Naive thymus-derived CD8-positive, alpha-beta T cell (primary cell): ENCODE measurements at regions not wholly inside any gene's neighbourhood (a gene's known extent, or its start where the extent isn't known, plus 50 kb on each side); places are given as distances from the start of the nearest gene placed in this dataset.

Experiments used
- ATAC-seq, 2 donors: fragments of 150-1000 bp; cut with Tn5 transposase in 1 of 2; sonication (Bioruptor Pico), chemical (Tn5 transposase) in 1 of 2; 1 replicate in 1 of 2; 2 replicates in 1 of 2; pipeline ENCODE4 v1.10.0; 2021; ENCODE audit warnings: mild to moderate bottlenecking in 2 of 2, moderate library complexity in 2 of 2
- POLR2A ChIA-PET: fragments of 350-600 bp; sonication (Branson Sonifier 250); formaldehyde crosslinking; loops from one replicate; lab custom pipeline; 2021; ENCODE audit warnings: antibody characterized with exemption; lab: Charles Lee
- DNase-seq, 10 donors: peaks; one replicate each; pipeline versions ENCODE4 v3.0.0 to v3.0.0-alpha.2; 2020 to 2022
- H3K27ac Mint-ChIP-seq, 10 donors: one replicate each; pipeline ENCODE4 v1.8.0; 2020 to 2022; ENCODE audit warnings: mild to moderate bottlenecking in 10 of 10, mixed read lengths in 10 of 10, moderate library complexity in 4 of 10, inconsistent platforms in 1 of 10
- H3K27me3 Mint-ChIP-seq, 5 donors: one replicate each; pipeline ENCODE4 v1.8.0; 2021 to 2022; ENCODE audit warnings: mixed read lengths in 5 of 5
- H3K36me3 Mint-ChIP-seq, 3 donors: one replicate each; pipeline ENCODE4 v1.8.0; 2020 to 2022; ENCODE audit warnings: mixed read lengths in 3 of 3, mild to moderate bottlenecking in 2 of 3, inconsistent platforms in 1 of 3
- H3K4me1 Mint-ChIP-seq, 4 donors: one replicate each; pipeline ENCODE4 v1.8.0; 2021 to 2022; ENCODE audit warnings: mixed read lengths in 4 of 4
- H3K4me3 Mint-ChIP-seq, 10 donors: one replicate each; pipeline ENCODE4 v1.8.0; 2020 to 2022; ENCODE audit warnings: mild to moderate bottlenecking in 10 of 10, mixed read lengths in 10 of 10, moderate library complexity in 6 of 10, inconsistent platforms in 1 of 10
- H3K9me3 Mint-ChIP-seq, 9 donors: one replicate each; pipeline ENCODE4 v1.8.0; 2020 to 2022; ENCODE audit warnings: mixed read lengths in 9 of 9, mild to moderate bottlenecking in 3 of 9, inconsistent platforms in 1 of 9, moderate library complexity in 1 of 9

DNA sequence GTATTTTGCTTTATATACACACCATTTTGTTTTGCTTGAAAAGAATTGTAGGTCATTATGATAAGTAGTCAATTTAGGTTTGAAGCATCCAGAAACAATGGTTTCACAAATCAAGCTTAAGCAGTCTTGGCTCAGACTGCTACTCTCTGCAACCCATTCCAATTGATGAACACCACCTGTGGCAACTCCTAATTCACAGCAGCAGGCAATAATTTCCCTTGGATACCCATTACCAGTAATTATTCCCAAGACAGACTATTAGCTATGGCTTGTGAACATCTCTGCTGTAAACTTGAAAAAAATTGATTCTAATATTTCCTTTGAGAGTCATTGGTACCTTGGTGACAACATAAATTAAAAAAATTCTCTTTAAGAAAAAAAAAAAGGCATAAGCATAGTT is 299.3 kb upstream of the SLITRK6 start:
- no peaks in the 10 kb centered on the region for H3K4me1 Mint-ChIP-seq
- H3K27me3 Mint-ChIP-seq, result no peaks in the 10 kb centered on the region
- POLR2A ChIA-PET, result no interaction called here
- no peak overlapping the region for H3K27ac Mint-ChIP-seq
- H3K9me3 Mint-ChIP-seq, result peaks cover 0 to 17% (median 7%) of the 10 kb centered on the region in 9 donors
- H3K36me3 Mint-ChIP-seq, result no peaks in the 10 kb centered on the region
- no peak overlapping the region for H3K4me3 Mint-ChIP-seq
- ATAC-seq, result no peak
- no peak for DNase-seq

DNA sequence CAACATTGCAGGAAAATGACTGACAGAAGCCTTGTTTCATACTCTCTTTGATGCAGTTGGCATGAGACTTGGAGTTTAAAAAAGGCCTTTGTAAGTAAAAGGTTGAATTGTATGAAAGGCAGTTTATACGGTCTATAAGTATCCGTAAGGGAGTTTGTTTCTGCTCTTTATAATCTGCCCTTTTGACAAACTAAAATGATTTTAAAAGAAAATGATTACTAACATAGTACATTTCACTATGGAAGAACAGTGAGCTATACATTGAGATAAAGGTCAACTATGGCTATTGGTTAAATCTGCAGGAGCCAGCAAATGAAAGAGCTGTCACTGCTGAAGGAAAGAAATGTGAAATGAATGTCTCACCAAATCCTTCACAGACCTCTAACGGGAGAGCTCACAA is 296.1 kb upstream of the SLITRK6 start:
- POLR2A ChIA-PET, result interaction anchor here (0.6 kb wide), 1 partner anchor 1186 kb away, joined by 3 read pairs; no protein-coding TSS in a partner anchor
- DNase-seq (no peak), ATAC-seq (no peak)
- no peak overlapping the region for H3K4me3 Mint-ChIP-seq
- no peak overlapping the region for H3K27ac Mint-ChIP-seq
- peaks cover 0 to 20% (median 2%) of the 10 kb centered on the region in 9 donors for H3K9me3 Mint-ChIP-seq
- H3K27me3 Mint-ChIP-seq, result no peaks in the 10 kb centered on the region
- no peaks in the 10 kb centered on the region for H3K4me1 Mint-ChIP-seq
- no peaks in the 10 kb centered on the region for H3K36me3 Mint-ChIP-seq

DNA sequence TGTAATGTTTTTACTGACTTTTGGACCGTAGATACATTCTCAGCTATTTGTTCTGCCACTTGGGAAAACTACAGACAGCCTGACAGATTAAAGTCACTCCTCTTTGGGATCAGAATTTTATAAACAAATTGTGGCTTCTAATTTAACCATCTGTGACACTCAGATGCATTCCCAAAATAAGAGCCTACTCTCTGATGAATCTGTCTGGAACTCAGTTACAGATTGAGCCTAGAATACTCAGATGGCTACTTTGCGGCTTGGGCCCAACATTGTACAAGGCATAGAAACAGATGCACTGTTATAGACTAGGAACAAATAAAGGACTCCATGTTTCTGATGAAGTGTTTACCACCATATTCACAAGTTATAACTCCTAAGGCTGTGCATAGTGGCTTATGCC is 291.0 kb upstream of the SLITRK6 start:
- POLR2A ChIA-PET, result no interaction called here
- Mint-ChIP-seq H3K4me3 (no peak overlapping the region), H3K27ac (no peak overlapping the region), H3K36me3 (no peaks in the 10 kb centered on the region), H3K27me3 (no peaks in the 10 kb centered on the region), H3K4me1 (no peaks in the 10 kb centered on the region), H3K9me3 (peaks cover 0 to 22% (median 5%) of the 10 kb centered on the region in 9 donors)
- DNase-seq (no peak), ATAC-seq (no peak)

DNA sequence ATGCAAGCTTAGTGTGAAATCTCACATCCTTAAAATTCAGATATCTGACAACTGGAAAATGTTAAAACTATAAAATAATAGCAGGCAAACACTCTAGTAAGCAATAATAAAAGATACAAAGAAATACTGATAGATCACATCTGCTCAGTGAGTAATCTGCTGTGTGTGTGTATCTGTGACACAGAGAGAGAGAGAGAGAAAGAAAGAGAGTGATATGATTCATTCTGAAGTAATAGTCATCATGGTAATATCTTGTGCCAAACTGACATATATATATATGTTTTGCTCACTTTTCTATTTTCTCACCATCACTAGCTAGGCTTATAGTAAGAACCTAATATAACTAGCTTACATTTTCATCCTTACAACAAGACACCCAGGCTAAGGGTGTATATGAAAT is 288.0 kb upstream of the SLITRK6 start:
- POLR2A ChIA-PET, result no interaction called here
- no peaks in the 10 kb centered on the region for H3K27me3 Mint-ChIP-seq
- H3K27ac Mint-ChIP-seq, result no peak overlapping the region
- H3K9me3 Mint-ChIP-seq, result peaks cover 0 to 17% (median 4%) of the 10 kb centered on the region in 9 donors
- no peak for ATAC-seq
- no peak overlapping the region for H3K4me3 Mint-ChIP-seq
- no peaks in the 10 kb centered on the region for H3K4me1 Mint-ChIP-seq
- H3K36me3 Mint-ChIP-seq, result no peaks in the 10 kb centered on the region
- no peak for DNase-seq

DNA sequence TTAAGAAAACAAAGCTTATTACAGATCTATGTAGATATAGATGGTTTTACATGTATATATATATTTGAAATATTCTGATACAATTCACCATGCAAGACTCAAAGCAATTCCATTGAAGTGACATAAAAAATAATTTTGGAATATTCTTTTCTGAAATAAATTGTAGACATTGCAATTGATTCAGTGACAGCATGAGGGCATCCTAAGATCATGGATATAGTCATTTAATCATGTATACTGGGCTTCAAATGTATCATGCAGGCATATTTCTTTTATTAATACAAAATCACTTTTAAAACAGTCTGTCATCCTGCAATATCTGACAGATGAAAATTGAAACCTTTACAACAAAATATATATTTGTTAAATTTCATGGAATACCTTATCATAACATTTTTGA is 286.7 kb upstream of the SLITRK6 start:
- no peak overlapping the region for H3K4me3 Mint-ChIP-seq
- POLR2A ChIA-PET, result no interaction called here
- H3K4me1 Mint-ChIP-seq, result no peaks in the 10 kb centered on the region
- no peaks in the 10 kb centered on the region for H3K36me3 Mint-ChIP-seq
- no peak overlapping the region for H3K27ac Mint-ChIP-seq
- DNase-seq (no peak), ATAC-seq (no peak)
- H3K9me3 Mint-ChIP-seq, result peaks cover 0 to 13% (median 6%) of the 10 kb centered on the region in 9 donors
- no peaks in the 10 kb centered on the region for H3K27me3 Mint-ChIP-seq

DNA sequence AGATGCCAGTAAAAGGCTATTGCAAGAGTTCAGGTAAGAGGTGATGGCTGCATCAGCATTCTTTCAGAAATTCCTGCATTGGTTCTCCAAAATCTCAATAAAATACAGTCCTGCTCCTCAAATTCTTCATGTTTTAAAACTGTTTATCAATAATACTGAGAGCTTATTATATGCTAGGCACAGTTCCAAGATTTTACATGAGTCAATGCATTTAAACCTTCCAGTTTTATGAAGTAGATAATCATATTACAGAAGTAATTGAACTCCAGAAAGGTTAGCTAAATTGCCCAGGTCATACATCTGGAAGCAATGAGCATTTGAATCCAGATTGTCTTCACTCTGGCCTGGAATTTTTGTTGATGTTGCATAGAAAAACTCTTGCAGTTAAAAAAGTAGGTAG is 282.9 kb upstream of the SLITRK6 start:
- DNase-seq (no peak), ATAC-seq (no peak)
- no peaks in the 10 kb centered on the region for H3K36me3 Mint-ChIP-seq
- no peak overlapping the region for H3K4me3 Mint-ChIP-seq
- POLR2A ChIA-PET, result no interaction called here
- H3K4me1 Mint-ChIP-seq, result no peaks in the 10 kb centered on the region
- no peaks in the 10 kb centered on the region for H3K27me3 Mint-ChIP-seq
- no peak overlapping the region for H3K27ac Mint-ChIP-seq
- peaks cover 0 to 9% (median 2%) of the 10 kb centered on the region in 9 donors for H3K9me3 Mint-ChIP-seq

DNA sequence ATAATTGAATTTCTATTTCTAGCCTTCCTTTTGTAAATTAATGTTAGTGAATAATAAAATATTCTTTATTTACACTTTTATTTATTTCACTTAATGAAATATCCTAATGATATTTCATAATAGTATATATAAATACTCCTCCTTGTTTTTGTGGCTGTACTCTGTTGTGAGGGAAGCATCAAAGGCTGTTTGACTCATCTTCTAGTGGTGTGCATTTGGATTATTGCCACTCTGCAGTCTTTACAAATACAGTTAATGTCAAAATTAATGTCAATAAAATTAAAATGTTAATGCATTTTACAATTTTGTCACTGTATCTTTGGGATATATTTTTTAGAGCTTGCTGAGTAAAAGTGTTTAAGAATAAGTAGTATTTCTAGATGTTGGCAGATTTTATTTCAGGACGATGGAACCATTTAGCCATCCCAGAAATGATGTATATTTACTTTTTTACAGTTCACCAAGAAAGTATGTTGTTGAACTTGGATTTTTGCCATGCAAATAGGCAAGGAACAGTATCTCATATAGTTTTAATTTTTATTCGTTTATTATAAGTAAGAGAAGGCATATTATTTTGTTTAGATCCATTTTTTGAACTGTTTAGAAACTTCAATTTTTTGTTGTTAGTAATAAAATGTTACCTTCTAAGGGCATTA is 281.2 kb upstream of the SLITRK6 start:
- Mint-ChIP-seq H3K27me3 (no peaks in the 10 kb centered on the region), H3K36me3 (no peaks in the 10 kb centered on the region), H3K4me1 (no peaks in the 10 kb centered on the region), H3K27ac (no peak overlapping the region), H3K4me3 (no peak overlapping the region), H3K9me3 (peaks cover 0 to 9% (median 3%) of the 10 kb centered on the region in 9 donors)
- DNase-seq (no peak), ATAC-seq (no peak)
- POLR2A ChIA-PET, result no interaction called here

DNA sequence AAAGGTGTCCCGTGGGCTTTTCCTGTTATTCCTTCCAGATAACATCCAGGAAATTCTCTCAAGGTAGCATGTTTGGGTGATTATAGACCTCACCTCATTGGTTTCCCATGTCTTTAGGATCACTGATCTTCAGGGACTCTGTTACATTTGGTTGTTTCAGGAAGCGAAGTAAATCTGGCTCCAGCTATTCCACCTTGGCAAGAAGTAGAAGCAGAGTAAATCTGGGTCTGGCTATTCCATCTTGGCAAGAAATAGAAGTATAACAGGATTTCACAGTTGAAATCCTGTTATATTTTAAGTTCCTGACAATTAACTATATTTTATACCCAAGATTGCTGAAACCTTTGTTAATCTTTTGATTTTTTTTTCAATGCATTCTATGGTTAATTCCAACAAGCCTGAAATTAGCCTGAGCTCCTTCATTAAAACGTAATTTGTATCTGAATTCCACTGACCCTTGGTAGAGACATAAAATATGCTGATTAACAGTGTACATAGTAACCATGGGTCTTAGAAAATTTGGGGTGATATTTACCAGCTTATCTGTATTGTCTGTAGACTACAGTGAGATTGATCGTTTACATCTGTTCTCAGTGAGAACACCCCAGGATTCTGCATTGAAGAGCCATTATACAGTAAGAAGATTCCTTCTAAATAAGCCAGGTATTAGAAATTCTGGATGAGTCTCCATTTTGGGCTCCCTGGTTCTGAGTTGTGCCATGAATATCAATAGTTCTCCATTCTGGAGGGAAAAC is 267.6 kb upstream of the SLITRK6 start:
- POLR2A ChIA-PET, result no interaction called here
- no peaks in the 10 kb centered on the region for H3K27me3 Mint-ChIP-seq
- peaks cover 0 to 19% (median 7%) of the 10 kb centered on the region in 9 donors for H3K9me3 Mint-ChIP-seq
- H3K27ac Mint-ChIP-seq, result no peak overlapping the region
- H3K4me1 Mint-ChIP-seq, result no peaks in the 10 kb centered on the region
- H3K36me3 Mint-ChIP-seq, result no peaks in the 10 kb centered on the region
- ATAC-seq (no peak), DNase-seq (no peak)
- no peak overlapping the region for H3K4me3 Mint-ChIP-seq

DNA sequence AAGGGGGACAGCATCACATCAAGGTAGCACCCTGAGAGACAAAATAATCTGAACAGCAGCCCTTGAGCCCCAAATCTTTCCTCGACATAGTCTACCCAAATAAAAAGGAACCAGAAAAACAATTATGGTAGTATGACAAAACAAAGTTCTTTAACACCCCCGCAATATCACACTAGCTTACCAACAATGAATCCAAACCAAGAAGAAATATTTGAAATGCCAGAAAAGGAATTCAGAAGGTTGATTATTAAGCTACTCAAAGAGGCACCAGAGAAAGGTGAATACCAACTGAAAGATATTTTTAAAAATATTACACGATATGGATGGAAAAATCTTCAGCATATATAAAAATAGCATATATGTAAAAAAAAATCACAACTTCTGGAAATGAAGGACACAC is 252.9 kb upstream of the SLITRK6 start:
- POLR2A ChIA-PET, result no interaction called here
- Mint-ChIP-seq H3K9me3 (peaks cover 2 to 44% (median 23%) of the 10 kb centered on the region in 9 donors), H3K27ac (no peak overlapping the region), H3K4me3 (no peak overlapping the region), H3K4me1 (no peaks in the 10 kb centered on the region), H3K36me3 (peaks cover 0 to 4% (median 0%) of the 10 kb centered on the region in 3 donors), H3K27me3 (no peaks in the 10 kb centered on the region)
- ATAC-seq (no peak), DNase-seq (no peak)

DNA sequence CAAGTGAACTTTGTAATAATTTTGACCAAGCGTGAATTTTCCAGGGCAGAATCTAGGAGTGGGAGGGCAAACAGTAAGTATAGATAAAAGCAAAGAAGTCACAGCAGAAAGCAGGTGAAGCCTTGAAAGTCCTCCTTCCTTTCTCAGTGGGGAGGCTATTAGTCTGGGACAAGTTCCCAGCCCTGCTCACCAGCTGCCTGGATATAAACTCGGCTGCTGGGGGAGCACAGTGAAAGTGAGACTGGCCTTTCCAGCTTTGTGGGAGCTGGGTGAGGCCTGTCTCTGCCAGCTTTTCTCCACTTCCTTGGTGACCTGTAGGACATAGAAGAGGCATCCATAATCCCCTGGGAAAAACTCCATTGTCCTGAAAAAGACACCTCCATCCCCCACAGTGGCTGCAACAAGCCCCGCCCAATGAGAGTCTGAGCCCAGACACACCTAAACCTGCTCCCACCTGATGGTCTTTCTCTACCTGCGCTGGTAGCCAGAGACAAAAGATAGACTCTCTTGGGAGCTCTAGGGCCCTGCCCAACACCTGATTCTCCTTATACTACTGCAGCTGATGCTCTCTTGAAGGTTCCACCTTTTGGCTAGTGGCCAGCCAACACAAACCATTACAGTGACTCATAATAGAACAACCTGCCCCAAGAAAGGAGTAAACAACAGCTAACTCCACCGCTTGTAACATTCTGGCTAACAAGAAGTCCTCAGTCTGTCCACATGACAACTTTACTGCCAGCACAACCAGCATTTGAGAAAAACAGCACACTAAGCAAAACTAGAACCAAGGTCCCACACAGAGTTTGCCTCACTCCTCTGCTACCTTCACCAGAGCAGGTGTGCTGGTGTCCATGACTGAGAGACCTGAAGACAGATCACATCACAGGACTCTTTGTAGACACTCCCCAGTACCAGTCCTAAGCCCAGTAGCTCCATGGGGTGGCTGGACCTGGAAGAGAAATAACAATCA is 252.2 kb upstream of the SLITRK6 start:
- Mint-ChIP-seq H3K9me3 (peaks cover 2 to 44% (median 23%) of the 10 kb centered on the region in 9 donors), H3K36me3 (peaks cover 0 to 4% (median 0%) of the 10 kb centered on the region in 3 donors), H3K4me1 (no peaks in the 10 kb centered on the region), H3K4me3 (no peak overlapping the region), H3K27me3 (no peaks in the 10 kb centered on the region), H3K27ac (no peak overlapping the region)
- POLR2A ChIA-PET, result no interaction called here
- no peak for ATAC-seq
- no peak for DNase-seq

DNA sequence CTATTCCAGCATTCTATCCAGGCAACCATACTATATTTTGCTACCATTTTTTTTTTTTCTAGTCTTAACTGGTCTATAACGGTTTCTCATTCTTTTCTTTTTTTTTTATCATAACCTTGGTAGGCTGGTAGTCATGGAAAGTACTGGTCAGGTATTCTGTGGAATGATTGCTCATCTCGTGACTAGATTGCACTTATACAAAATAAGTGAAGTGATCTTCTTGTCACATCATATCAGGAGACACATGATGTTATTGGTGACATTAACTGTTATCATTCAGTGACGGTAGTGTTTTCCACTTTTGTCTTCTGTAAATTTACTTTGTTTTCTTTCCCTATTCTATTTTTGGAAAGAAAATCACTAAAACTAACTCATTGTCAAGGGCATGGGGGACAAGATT is 239.3 kb upstream of the SLITRK6 start:
- no peaks in the 10 kb centered on the region for H3K4me1 Mint-ChIP-seq
- POLR2A ChIA-PET, result no interaction called here
- H3K4me3 Mint-ChIP-seq, result no peak overlapping the region
- H3K9me3 Mint-ChIP-seq, result peaks cover 0 to 21% (median 2%) of the 10 kb centered on the region in 9 donors
- DNase-seq, result no peak
- H3K27me3 Mint-ChIP-seq, result no peaks in the 10 kb centered on the region
- H3K36me3 Mint-ChIP-seq, result no peaks in the 10 kb centered on the region
- no peak overlapping the region for H3K27ac Mint-ChIP-seq
- no peak for ATAC-seq

DNA sequence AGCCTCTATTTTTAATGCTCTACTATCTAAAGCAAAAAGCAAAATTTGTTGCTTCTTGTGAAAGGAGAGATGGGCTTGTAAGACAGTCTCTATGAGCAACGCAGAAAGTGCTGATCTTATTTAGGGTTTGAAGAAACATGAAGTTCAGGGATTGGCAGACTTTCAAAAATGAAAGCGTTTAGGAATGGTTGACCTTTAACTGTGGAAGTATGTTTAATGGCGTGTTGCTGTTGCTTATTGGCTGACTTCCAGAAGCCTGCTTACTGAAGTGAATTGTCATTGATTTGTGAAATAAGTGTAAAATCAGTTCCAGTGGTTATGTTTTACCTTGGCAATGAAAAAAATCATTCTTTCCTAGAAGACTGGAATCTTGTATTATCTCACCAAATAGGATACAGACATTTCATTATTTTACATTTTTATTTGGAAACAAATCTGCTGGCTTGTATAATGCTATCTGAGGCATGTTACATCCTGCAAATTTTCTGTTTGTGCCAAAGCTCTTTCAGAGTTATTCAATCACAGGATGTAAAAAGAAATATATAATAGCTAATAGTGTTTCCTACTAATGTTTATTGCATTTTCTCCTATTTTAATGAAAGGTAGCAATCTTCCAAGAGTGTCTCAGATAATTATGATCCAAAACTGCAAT is 221.3 kb upstream of the SLITRK6 start:
- Mint-ChIP-seq H3K27ac (no peak overlapping the region), H3K27me3 (no peaks in the 10 kb centered on the region), H3K4me3 (no peak overlapping the region), H3K9me3 (peaks cover 0 to 21% (median 2%) of the 10 kb centered on the region in 9 donors), H3K36me3 (peaks cover 0 to 4% (median 0%) of the 10 kb centered on the region in 3 donors), H3K4me1 (no peaks in the 10 kb centered on the region)
- ATAC-seq (no peak), DNase-seq (no peak)
- POLR2A ChIA-PET, result no interaction called here
